ENCODE measurements at regions not wholly inside any gene's neighbourhood (a gene's known extent, or its start where the extent isn't known, plus 50 kb on each side); places are given as distances from the start of the nearest gene placed in this dataset.

GRCh38 chr14:71465316-71465715 is 466.9 kb upstream of the RGS6 start:
- TF ChIP-seq CTCF (IDR thresholded peaks at IDR 0.05), result no peak

GRCh38 chr14:71466251-71466650 is 466.0 kb upstream of the RGS6 start:
- DNase-seq (ENCODE audit: low spot score), result no peak
- TF ChIP-seq CTCF (IDR thresholded peaks at IDR 0.05), result no peak
- ATAC-seq (ENCODE audit: low FRiP score), result no peak

More at GRCh38 chr14:71465316-71465715, 466.9 kb upstream of the RGS6 start:
- ATAC-seq (ENCODE audit: low FRiP score) (no peak), DNase-seq (ENCODE audit: low spot score) (no peak)

GRCh38 chr14:71466946-71467345 is 465.3 kb upstream of the RGS6 start:
- no peak for DNase-seq (ENCODE audit: low spot score)
- TF ChIP-seq CTCF (IDR thresholded peaks at IDR 0.05), result no peak
- ATAC-seq (ENCODE audit: low FRiP score), result no peak

GRCh38 chr14:71467361-71467811 is 464.8 kb upstream of the RGS6 start:
- DNase-seq (ENCODE audit: low spot score) (no peak), ATAC-seq (ENCODE audit: low FRiP score) (no peak)
- TF ChIP-seq CTCF (IDR thresholded peaks at IDR 0.05), result no peak

- DNase-seq (ENCODE audit: low spot score) (no peak), ATAC-seq (ENCODE audit: low FRiP score) (no peak)
- no peak for TF ChIP-seq CTCF (IDR thresholded peaks at IDR 0.05)
Observed at GRCh38 chr14:71468701-71469100, 463.5 kb upstream of the RGS6 start.

- DNase-seq (ENCODE audit: low spot score), result no peak
- TF ChIP-seq CTCF (IDR thresholded peaks at IDR 0.05), result no peak
Observed at GRCh38 chr14:71469643-71470335, 462.4 kb upstream of the RGS6 start.

GRCh38 chr14:71471634-71472355 is 460.4 kb upstream of the RGS6 start:
- DNase-seq (ENCODE audit: low spot score), result no peak
- TF ChIP-seq CTCF (IDR thresholded peaks at IDR 0.05), result no peak
- no peak for ATAC-seq (ENCODE audit: low FRiP score)

More at GRCh38 chr14:71469643-71470335, 462.4 kb upstream of the RGS6 start:
- ATAC-seq (ENCODE audit: low FRiP score), result no peak
